ENCODE measurements at regions not wholly inside any gene's neighbourhood (a gene's known extent, or its start where the extent isn't known, plus 50 kb on each side); places are given as distances from the start of the nearest gene placed in this dataset.
A peak's percentile ranks its signal among the peaks of the same experiment; 100 is the strongest.
"Not testable (repeated sequence)": the region's sequence is repeated elsewhere in the genome, so short reads cannot be mapped to it uniquely, and the experiment has no call there.

- WGBS (ENCODE audit: insufficient coverage) = no CpG with 5 or more reads among the region's 4 CpGs
- DNase-seq (ENCODE audit: low read depth in 4 of 6, low spot score in 6 of 6) = no peak
- Histone ChIP-seq H3K9me3 (ENCODE audit: control insufficient read depth, insufficient read depth, low read length) (no peaks in the 10 kb centered on the region), H3K4me3 (ENCODE audit: low read depth, low read length) (no peak overlapping the region), H3K27me3 (ENCODE audit: control insufficient read depth, insufficient read depth, low read length) (no peaks in the 10 kb centered on the region), H3K27ac (ENCODE audit: low read depth, low read length) (no peak overlapping the region), H3K4me1 (ENCODE audit: control insufficient read depth, insufficient read depth, low read length) (no peaks in the 10 kb centered on the region), H3K36me3 (ENCODE audit: control insufficient read depth, insufficient read depth, low read length) (no peaks in the 10 kb centered on the region)
These were observed 545.3 kb upstream of the NCAM2 start for GRCh38 chr21:20452935-20453334.

DNA sequence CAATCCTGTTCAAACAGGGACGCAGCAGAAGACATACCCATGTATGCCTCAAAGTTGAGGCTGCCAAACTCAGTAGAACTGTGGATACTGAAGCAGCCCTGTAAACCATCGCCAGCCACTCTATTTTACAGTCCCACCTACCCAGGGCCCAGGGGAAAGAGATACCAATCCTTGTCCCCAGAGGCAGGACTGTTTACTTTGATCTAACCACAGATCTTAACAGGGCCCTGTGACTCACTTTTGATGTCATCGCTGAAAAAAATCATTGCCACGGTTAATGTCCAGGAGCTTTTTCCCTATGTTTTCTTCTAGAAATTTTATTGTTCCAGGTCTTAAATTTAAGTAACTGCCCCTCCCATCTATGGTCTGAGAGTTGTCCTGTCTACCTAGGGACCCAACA, 538.4 kb upstream of the NCAM2 start:
- Histone ChIP-seq H3K27ac (ENCODE audit: low read depth, low read length) (no peak overlapping the region), H3K4me1 (ENCODE audit: control insufficient read depth, insufficient read depth, low read length) (no peaks in the 10 kb centered on the region), H3K27me3 (ENCODE audit: control insufficient read depth, insufficient read depth, low read length) (no peaks in the 10 kb centered on the region), H3K36me3 (ENCODE audit: control insufficient read depth, insufficient read depth, low read length) (no peaks in the 10 kb centered on the region), H3K9me3 (ENCODE audit: control insufficient read depth, insufficient read depth, low read length) (no peaks in the 10 kb centered on the region), H3K4me3 (ENCODE audit: low read depth, low read length) (no peak overlapping the region)
- 95% methylated on average over 4 of the region's 4 CpGs for WGBS (ENCODE audit: insufficient coverage)
- no peak for DNase-seq (ENCODE audit: low read depth in 4 of 6, low spot score in 6 of 6)

GRCh38 chr21:20463362-20463761, 534.8 kb upstream of the NCAM2 start:
- Histone ChIP-seq H3K9me3 (ENCODE audit: control insufficient read depth, insufficient read depth, low read length) (no peaks in the 10 kb centered on the region), H3K27me3 (ENCODE audit: control insufficient read depth, insufficient read depth, low read length) (no peaks in the 10 kb centered on the region), H3K4me3 (ENCODE audit: low read depth, low read length) (no peak overlapping the region), H3K36me3 (ENCODE audit: control insufficient read depth, insufficient read depth, low read length) (no peaks in the 10 kb centered on the region), H3K4me1 (ENCODE audit: control insufficient read depth, insufficient read depth, low read length) (no peaks in the 10 kb centered on the region), H3K27ac (ENCODE audit: low read depth, low read length) (no peak overlapping the region)
- no peak for DNase-seq (ENCODE audit: low read depth in 4 of 6, low spot score in 6 of 6)

DNA sequence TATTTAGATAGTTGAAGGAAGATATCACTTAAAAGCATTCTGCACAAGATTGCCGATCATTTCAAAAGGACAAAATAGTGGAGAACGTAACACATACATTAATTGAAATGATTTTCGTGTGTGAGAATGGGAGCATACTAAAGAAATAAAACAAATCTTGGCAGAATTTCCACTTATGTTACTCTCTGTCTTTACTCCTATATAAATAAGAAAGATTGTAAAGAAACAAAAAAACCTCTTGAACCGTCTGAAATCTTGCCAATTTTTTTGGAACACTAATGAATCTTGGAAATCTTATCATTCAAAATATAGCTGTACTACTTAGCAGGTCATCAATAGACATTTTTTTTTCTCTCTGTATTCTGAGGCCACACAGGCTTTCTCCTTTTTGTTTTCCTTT, 528.8 kb upstream of the NCAM2 start:
- Histone ChIP-seq H3K4me1 (ENCODE audit: control insufficient read depth, insufficient read depth, low read length) (no peaks in the 10 kb centered on the region), H3K4me3 (ENCODE audit: low read depth, low read length) (no peak overlapping the region), H3K27me3 (ENCODE audit: control insufficient read depth, insufficient read depth, low read length) (no peaks in the 10 kb centered on the region), H3K27ac (ENCODE audit: low read depth, low read length) (no peak overlapping the region), H3K9me3 (ENCODE audit: control insufficient read depth, insufficient read depth, low read length) (no peaks in the 10 kb centered on the region), H3K36me3 (ENCODE audit: control insufficient read depth, insufficient read depth, low read length) (no peaks in the 10 kb centered on the region)
- no peak for DNase-seq (ENCODE audit: low read depth in 4 of 6, low spot score in 6 of 6)
- WGBS (ENCODE audit: insufficient coverage) = no CpG with 5 or more reads among the region's 4 CpGs

- Histone ChIP-seq H3K27ac (ENCODE audit: low read depth, low read length) (no peak overlapping the region), H3K36me3 (ENCODE audit: control insufficient read depth, insufficient read depth, low read length) (no peaks in the 10 kb centered on the region)
These were observed 511.9 kb upstream of the NCAM2 start for GRCh38 chr21:20486303-20486702.

GRCh38 chr21:20502915-20503314, 495.3 kb upstream of the NCAM2 start:
- not testable (repeated sequence) for H3K27me3 ChIP-seq (ENCODE audit: control insufficient read depth, insufficient read depth, low read length); H3K27ac ChIP-seq (ENCODE audit: low read depth, low read length); H3K4me3 ChIP-seq (ENCODE audit: low read depth, low read length); H3K9me3 ChIP-seq (ENCODE audit: control insufficient read depth, insufficient read depth, low read length); DNase-seq (ENCODE audit: low read depth in 4 of 6, low spot score in 6 of 6); H3K36me3 ChIP-seq (ENCODE audit: control insufficient read depth, insufficient read depth, low read length); H3K4me1 ChIP-seq (ENCODE audit: control insufficient read depth, insufficient read depth, low read length)
- WGBS (ENCODE audit: insufficient coverage) = 67% methylated on average over 1 of the region's 3 CpGs

More at GRCh38 chr21:20486303-20486702, 511.9 kb upstream of the NCAM2 start:
- Histone ChIP-seq H3K4me1 (ENCODE audit: control insufficient read depth, insufficient read depth, low read length) (no peaks in the 10 kb centered on the region), H3K4me3 (ENCODE audit: low read depth, low read length) (no peak overlapping the region), H3K27me3 (ENCODE audit: control insufficient read depth, insufficient read depth, low read length) (no peaks in the 10 kb centered on the region), H3K9me3 (ENCODE audit: control insufficient read depth, insufficient read depth, low read length) (no peaks in the 10 kb centered on the region)
- DNase-seq (ENCODE audit: low read depth in 4 of 6, low spot score in 6 of 6) = no peak

DNA sequence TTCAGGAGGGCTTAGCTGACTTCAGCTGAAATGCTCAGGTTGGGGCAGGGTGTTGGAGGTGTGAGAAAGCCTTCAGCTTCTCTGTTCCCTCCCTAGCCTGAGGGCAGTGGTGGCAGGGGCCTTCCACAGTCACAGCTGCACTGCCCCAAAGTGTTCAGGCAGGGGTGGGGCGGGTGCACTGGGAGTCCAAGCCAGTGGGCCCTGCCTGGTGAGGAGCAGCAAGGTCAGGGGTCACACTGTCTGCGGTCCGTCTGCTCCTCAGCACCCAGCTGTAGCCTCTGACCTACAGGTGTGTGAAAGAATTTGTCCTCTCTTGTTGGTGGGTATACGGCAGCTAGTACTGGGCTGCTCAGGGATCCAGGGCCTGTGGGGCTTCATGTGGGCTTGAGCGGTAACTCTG, 490.4 kb upstream of the NCAM2 start:
- 96% methylated on average over 5 of the region's 5 CpGs for WGBS (ENCODE audit: insufficient coverage)
- DNase-seq (ENCODE audit: low read depth in 4 of 6, low spot score in 6 of 6) = no peak
- Histone ChIP-seq H3K36me3 (ENCODE audit: control insufficient read depth, insufficient read depth, low read length) (no peaks in the 10 kb centered on the region), H3K27me3 (ENCODE audit: control insufficient read depth, insufficient read depth, low read length) (no peaks in the 10 kb centered on the region), H3K27ac (ENCODE audit: low read depth, low read length) (no peak overlapping the region), H3K9me3 (ENCODE audit: control insufficient read depth, insufficient read depth, low read length) (peaks cover 3% of the 10 kb centered on the region), H3K4me1 (ENCODE audit: control insufficient read depth, insufficient read depth, low read length) (no peaks in the 10 kb centered on the region), H3K4me3 (ENCODE audit: low read depth, low read length) (no peak overlapping the region)

DNA sequence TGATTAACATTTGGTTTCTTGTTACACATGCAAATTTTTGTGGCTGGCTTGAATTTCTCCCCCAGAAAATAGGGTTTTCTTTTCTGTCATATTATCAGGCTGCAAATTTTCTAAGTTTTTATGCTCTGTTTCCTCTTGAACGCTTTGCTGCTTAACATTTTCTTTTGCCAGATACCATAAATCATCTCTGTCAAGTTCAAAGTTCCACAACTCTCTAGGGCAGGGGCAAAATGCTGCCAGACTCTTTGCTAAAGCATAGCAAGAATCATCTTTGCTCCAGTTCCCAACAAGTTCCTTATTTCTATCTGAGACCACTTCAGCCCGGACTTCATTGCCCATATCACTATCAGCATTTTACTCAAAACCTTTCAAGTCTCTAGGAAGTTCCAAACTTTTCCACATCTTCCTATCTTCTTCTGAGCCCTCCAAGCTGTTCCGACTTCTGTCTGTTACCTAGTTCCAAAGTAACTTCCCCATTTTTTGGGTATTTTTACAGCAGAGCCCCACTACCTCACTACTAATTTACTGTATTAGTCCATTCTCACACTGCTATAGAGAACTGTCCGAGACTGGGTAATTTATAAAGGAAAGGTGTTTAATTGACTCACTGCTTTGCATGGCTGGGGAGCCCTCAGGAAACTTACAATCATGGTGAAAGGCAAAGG, 486.9 kb upstream of the NCAM2 start:
- no peak overlapping the region for H3K4me3 ChIP-seq (ENCODE audit: low read depth, low read length)
- no peak for DNase-seq (ENCODE audit: low read depth in 4 of 6, low spot score in 6 of 6)
- no peaks in the 10 kb centered on the region for H3K9me3 ChIP-seq (ENCODE audit: control insufficient read depth, insufficient read depth, low read length)
- WGBS (ENCODE audit: insufficient coverage) = 82% methylated on average over 3 of the region's 4 CpGs
- no peaks in the 10 kb centered on the region for H3K4me1 ChIP-seq (ENCODE audit: control insufficient read depth, insufficient read depth, low read length)
- H3K27ac ChIP-seq (ENCODE audit: low read depth, low read length) = no peak overlapping the region
- no peaks in the 10 kb centered on the region for H3K36me3 ChIP-seq (ENCODE audit: control insufficient read depth, insufficient read depth, low read length)
- no peaks in the 10 kb centered on the region for H3K27me3 ChIP-seq (ENCODE audit: control insufficient read depth, insufficient read depth, low read length)

DNA sequence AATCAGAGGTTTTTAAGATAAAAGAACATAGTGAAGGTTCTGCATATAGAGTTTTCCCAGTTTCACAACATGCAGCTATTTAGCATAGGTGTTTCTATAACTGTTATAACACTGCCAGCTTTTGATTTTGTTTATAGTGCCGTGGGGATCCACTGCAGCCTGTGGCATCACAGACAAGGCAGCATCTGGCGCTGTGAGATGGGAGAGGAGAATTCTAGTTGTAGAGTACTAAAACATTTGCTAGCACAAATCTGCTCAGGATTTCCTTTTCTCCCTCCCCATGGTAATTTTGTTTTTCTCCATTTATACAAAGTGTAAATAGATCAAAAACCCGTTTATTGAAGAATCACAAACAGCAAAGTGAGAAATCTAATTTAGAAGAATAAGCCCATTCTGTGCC, 482.8 kb upstream of the NCAM2 start:
- H3K4me1 ChIP-seq (ENCODE audit: control insufficient read depth, insufficient read depth, low read length) = no peaks in the 10 kb centered on the region
- no peaks in the 10 kb centered on the region for H3K36me3 ChIP-seq (ENCODE audit: control insufficient read depth, insufficient read depth, low read length)
- H3K27ac ChIP-seq (ENCODE audit: low read depth, low read length) = no peak overlapping the region
- peak in 2 of 6 donors; percentile 64 to 80 for DNase-seq (ENCODE audit: low read depth in 4 of 6, low spot score in 6 of 6)
- no peaks in the 10 kb centered on the region for H3K27me3 ChIP-seq (ENCODE audit: control insufficient read depth, insufficient read depth, low read length)
- WGBS (ENCODE audit: insufficient coverage) = no CpG with 5 or more reads among the region's 3 CpGs
- H3K9me3 ChIP-seq (ENCODE audit: control insufficient read depth, insufficient read depth, low read length) = no peaks in the 10 kb centered on the region
- no peak overlapping the region for H3K4me3 ChIP-seq (ENCODE audit: low read depth, low read length)

DNA sequence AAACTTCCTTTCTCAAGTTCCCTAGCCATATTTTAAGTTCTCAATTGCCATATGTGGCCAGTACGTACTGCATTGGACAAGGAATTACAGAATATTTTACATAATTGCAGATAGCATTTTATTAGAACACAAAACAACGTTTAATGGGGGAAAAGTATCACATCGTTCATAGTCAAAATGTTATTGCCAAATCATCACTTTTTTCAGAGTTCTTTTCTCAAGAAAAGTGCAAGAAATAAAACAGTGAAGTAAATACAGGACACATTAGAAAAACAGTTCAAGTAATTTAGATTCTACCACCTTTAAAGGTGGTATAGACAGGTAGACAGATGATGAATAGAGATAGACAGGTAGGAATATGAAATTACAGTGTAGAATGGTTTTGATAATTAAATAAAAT, 479.1 kb upstream of the NCAM2 start:
- no peak overlapping the region for H3K27ac ChIP-seq (ENCODE audit: low read depth, low read length)
- no peak overlapping the region for H3K4me3 ChIP-seq (ENCODE audit: low read depth, low read length)
- no peaks in the 10 kb centered on the region for H3K27me3 ChIP-seq (ENCODE audit: control insufficient read depth, insufficient read depth, low read length)
- no peak for DNase-seq (ENCODE audit: low read depth in 4 of 6, low spot score in 6 of 6)
- no peaks in the 10 kb centered on the region for H3K9me3 ChIP-seq (ENCODE audit: control insufficient read depth, insufficient read depth, low read length)
- no peaks in the 10 kb centered on the region for H3K4me1 ChIP-seq (ENCODE audit: control insufficient read depth, insufficient read depth, low read length)
- no CpG with 5 or more reads among the region's 3 CpGs for WGBS (ENCODE audit: insufficient coverage)
- H3K36me3 ChIP-seq (ENCODE audit: control insufficient read depth, insufficient read depth, low read length) = no peaks in the 10 kb centered on the region

All from spinal cord (tissue), 9 donors.